GM12874 (cell line): ENCODE measurements at regions not wholly inside any gene's neighbourhood (a gene's known extent, or its start where the extent isn't known, plus 50 kb on each side); places are given as distances from the start of the nearest gene placed in this dataset.

ENCODE experiments used
- TF ChIP-seq, protein P1 (sequence below): IDR thresholded peaks from 2 replicates; pipeline ENCODE4 v1.5.1; 2011; ENCODE audit warnings: low read depth, mild to moderate bottlenecking, control low read depth, low read length, moderate library complexity; ENCODE audit not compliant: insufficient read depth

GRCh38 chr7:26425655-26426054 is 134.0 kb downstream of the SNX10 start:
- TF ChIP-seq, protein P1, sequence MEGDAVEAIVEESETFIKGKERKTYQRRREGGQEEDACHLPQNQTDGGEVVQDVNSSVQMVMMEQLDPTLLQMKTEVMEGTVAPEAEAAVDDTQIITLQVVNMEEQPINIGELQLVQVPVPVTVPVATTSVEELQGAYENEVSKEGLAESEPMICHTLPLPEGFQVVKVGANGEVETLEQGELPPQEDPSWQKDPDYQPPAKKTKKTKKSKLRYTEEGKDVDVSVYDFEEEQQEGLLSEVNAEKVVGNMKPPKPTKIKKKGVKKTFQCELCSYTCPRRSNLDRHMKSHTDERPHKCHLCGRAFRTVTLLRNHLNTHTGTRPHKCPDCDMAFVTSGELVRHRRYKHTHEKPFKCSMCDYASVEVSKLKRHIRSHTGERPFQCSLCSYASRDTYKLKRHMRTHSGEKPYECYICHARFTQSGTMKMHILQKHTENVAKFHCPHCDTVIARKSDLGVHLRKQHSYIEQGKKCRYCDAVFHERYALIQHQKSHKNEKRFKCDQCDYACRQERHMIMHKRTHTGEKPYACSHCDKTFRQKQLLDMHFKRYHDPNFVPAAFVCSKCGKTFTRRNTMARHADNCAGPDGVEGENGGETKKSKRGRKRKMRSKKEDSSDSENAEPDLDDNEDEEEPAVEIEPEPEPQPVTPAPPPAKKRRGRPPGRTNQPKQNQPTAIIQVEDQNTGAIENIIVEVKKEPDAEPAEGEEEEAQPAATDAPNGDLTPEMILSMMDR, result no peak

GRCh38 chr7:26426096-26426495 is 134.4 kb downstream of the SNX10 start:
- TF ChIP-seq, protein P1, result no peak

- TF ChIP-seq, protein P1, result no peak
Measured at GRCh38 chr7:26428571-26428970, 136.9 kb downstream of the SNX10 start.

DNA sequence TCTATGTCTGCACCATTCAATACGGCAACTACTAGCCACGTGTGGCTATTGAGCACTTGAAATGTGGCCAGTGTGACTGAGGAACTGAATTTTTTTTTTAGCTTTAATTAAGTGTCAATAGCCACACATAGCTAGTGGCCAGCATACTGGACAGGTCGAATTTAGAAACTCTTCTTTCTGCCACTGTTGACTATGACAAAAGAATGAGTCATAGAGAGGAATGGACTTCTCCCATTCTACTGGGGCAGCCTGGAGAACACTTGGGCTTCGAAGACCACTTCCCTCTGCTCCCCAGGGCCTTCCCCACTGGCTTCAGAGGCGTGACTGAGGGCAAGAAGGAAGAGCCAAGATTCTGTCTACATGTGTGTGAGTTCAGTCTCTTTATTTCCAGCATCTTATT is 137.5 kb downstream of the SNX10 start:
- TF ChIP-seq, protein P1, result no peak

DNA sequence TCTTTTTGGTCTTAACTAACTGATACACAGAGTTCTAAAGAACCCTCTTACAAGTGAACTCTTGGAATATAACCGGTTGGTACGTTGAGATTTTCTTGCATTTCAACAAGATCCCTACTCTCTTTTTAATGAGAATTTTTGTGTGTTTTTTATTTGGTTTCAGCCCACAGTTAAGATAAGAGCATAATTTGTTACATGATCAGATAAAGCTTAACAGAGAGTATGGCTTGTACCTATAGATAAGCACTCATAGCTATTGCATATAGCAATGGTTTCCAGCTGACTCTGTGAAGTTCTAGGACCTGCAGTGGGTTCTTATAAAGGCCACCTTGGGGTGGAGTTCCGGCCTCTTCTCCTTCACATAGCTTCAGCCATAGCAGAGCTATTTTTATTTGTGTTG is 143.3 kb downstream of the SNX10 start:
- TF ChIP-seq, protein P1, result no peak

DNA sequence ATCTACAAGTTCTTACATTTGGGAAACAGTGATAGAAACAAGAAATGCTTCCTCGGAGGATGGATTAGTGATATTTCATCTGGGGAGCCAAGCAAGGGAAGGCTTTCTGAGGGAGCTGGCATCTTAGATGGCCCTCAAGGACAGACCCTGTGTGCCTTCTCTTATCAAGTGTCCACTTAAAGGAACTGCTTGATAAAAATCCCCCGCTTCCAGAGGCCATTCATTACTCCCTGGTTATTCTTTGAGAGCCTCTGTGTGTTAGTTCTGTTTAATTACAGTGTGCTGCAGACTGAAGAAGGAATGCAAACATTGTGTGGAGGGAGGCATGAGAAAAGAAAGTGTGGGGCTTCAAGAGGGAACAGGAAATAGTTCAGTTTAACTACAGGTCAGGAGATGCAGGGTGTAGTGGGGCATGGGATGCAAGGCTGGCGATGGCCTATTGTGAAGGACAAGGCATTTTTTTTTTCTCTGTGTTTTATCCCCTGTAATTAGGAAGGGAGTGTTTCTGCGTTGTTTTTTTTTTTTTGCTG is 145.4 kb downstream of the SNX10 start:
- TF ChIP-seq, protein P1, result no peak

GRCh38 chr7:26438078-26438477 is 146.4 kb downstream of the SNX10 start:
- TF ChIP-seq, protein P1, result no peak
